Osteoblast (primary cell): ENCODE measurements at regions not wholly inside any gene's neighbourhood (a gene's known extent, or its start where the extent isn't known, plus 50 kb on each side); places are given as distances from the start of the nearest gene placed in this dataset.

Experiments
- DNase-seq: peaks from one replicate; pipeline ENCODE4 v3.0.0; 2011; ENCODE audit warnings: low spot score, mixed read lengths; ENCODE audit not compliant: insufficient read length; ENCODE audit errors: missing footprints
- H2AFZ ChIP-seq: 2 replicates; pipeline ENCODE4 v1.6.0; 2011; ENCODE audit warnings: mild to moderate bottlenecking, low read length
- H3K27ac ChIP-seq: 2 replicates; pipeline ENCODE4 v1.5.1; 2011; ENCODE audit warnings: mild to moderate bottlenecking, low read depth, low read length, moderate library complexity
- H3K27me3 ChIP-seq: 2 replicates; pipeline ENCODE4 v1.6.0; 2012; ENCODE audit warnings: mild to moderate bottlenecking, control low read depth, inconsistent platforms, low read length, moderate library complexity; ENCODE audit not compliant: insufficient read depth
- H3K36me3 ChIP-seq: 2 replicates; pipeline ENCODE4 v1.5.1; 2011; ENCODE audit warnings: mild to moderate bottlenecking, low read length, control low read depth, moderate library complexity; ENCODE audit not compliant: insufficient read depth
- H3K4me1 ChIP-seq: 2 replicates; pipeline ENCODE4 v1.5.1; 2011; ENCODE audit warnings: mild to moderate bottlenecking, low read length, control low read depth, moderate library complexity; ENCODE audit not compliant: insufficient read depth
- H3K4me2 ChIP-seq: 2 replicates; pipeline ENCODE4 v1.6.0; 2011; ENCODE audit warnings: mild to moderate bottlenecking, low read length; ENCODE audit not compliant: insufficient read depth
- H3K4me3 ChIP-seq: fragments of 200-600 bp; sonication (generic); 3 replicates; pipeline ENCODE4 v1.5.1; 2012; ENCODE audit warnings: mild to moderate bottlenecking, low read length, inconsistent platforms; ENCODE audit not compliant: insufficient read depth
- H3K79me2 ChIP-seq: 2 replicates; pipeline ENCODE4 v1.6.0; 2012; ENCODE audit warnings: mild to moderate bottlenecking, low read length, control low read depth, inconsistent platforms; ENCODE audit not compliant: insufficient read depth
- H3K9me3 ChIP-seq: 2 replicates; pipeline ENCODE4 v1.5.1; 2011; ENCODE audit warnings: low read depth, low read length, control low read depth
- H4K20me1 ChIP-seq: 2 replicates; pipeline ENCODE4 v1.6.0; 2012; ENCODE audit warnings: mild to moderate bottlenecking, low read length, control low read depth; ENCODE audit not compliant: insufficient read depth
- CTCF ChIP-seq: IDR thresholded peaks from 2 replicates; pipeline ENCODE4 v1.5.1; 2011; ENCODE audit warnings: mild to moderate bottlenecking, low read depth, low read length, moderate library complexity; ENCODE audit errors: extremely low read depth

- Histone ChIP-seq H3K36me3 (no peaks in the 10 kb centered on the region), H3K27ac (no peak overlapping the region), H3K4me3 (no peak overlapping the region), H3K4me2 (no peak overlapping the region), H4K20me1 (no peaks in the 10 kb centered on the region), H2AFZ (no peak overlapping the region), H3K27me3 (peaks cover 19% of the 10 kb centered on the region), H3K79me2 (no peaks in the 10 kb centered on the region), H3K9me3 (no peaks in the 10 kb centered on the region), H3K4me1 (no peaks in the 10 kb centered on the region)
- no peak for TF ChIP-seq CTCF
- no peak for DNase-seq
Observed at GRCh38 chr5:66346869-66347268, 202.8 kb downstream of the SREK1 start.

- Histone ChIP-seq H3K4me1 (no peaks in the 10 kb centered on the region), H3K9me3 (no peaks in the 10 kb centered on the region), H4K20me1 (no peaks in the 10 kb centered on the region), H3K4me3 (no peak overlapping the region), H2AFZ (no peak overlapping the region), H3K36me3 (no peaks in the 10 kb centered on the region), H3K27ac (no peak overlapping the region), H3K27me3 (peaks cover 19% of the 10 kb centered on the region), H3K79me2 (no peaks in the 10 kb centered on the region), H3K4me2 (no peak overlapping the region)
- no peak for DNase-seq
- TF ChIP-seq CTCF = no peak
Observed at GRCh38 chr5:66348387-66349125, 204.5 kb downstream of the SREK1 start.

- DNase-seq = no peak
- Histone ChIP-seq H3K79me2 (no peaks in the 10 kb centered on the region), H4K20me1 (no peaks in the 10 kb centered on the region), H2AFZ (no peak overlapping the region), H3K27me3 (peaks cover 11% of the 10 kb centered on the region), H3K9me3 (no peaks in the 10 kb centered on the region), H3K4me3 (no peak overlapping the region), H3K4me2 (no peak overlapping the region), H3K4me1 (no peaks in the 10 kb centered on the region), H3K27ac (no peak overlapping the region), H3K36me3 (no peaks in the 10 kb centered on the region)
- no peak for TF ChIP-seq CTCF
Observed at GRCh38 chr5:66351813-66352212, 207.7 kb downstream of the SREK1 start.

GRCh38 chr5:66353186-66353585 is 209.1 kb downstream of the SREK1 start:
- Histone ChIP-seq H3K4me2 (no peak overlapping the region), H3K27ac (no peak overlapping the region), H2AFZ (no peak overlapping the region), H3K4me1 (no peaks in the 10 kb centered on the region), H3K9me3 (no peaks in the 10 kb centered on the region), H3K36me3 (no peaks in the 10 kb centered on the region), H3K79me2 (no peaks in the 10 kb centered on the region), H3K4me3 (no peak overlapping the region), H4K20me1 (no peaks in the 10 kb centered on the region), H3K27me3 (peaks cover 11% of the 10 kb centered on the region)
- DNase-seq = no peak
- TF ChIP-seq CTCF = no peak
